Left ventricle myocardium superior (tissue), 1 donor: ENCODE measurements at regions not wholly inside any gene's neighbourhood (a gene's known extent, or its start where the extent isn't known, plus 50 kb on each side); places are given as distances from the start of the nearest gene placed in this dataset.

Source experiments
- ATAC-seq: fragments of 200-7000 bp; cut with Tn5 transposase; one replicate; pipeline ENCODE4 v1.9.1; 2020; ENCODE audit warnings: mild to moderate bottlenecking, moderate library complexity
- DNase-seq: peaks from one replicate; pipeline ENCODE4 v3.0.0-alpha.2; 2020
- intact Hi-C: fragments of 100-400 bp; cut with micrococcal nuclease; formaldehyde crosslinking; loops from one replicate; pipeline ENCODE4 v1.11.0; 2022
- donor health status: DM: no; HTN: yes; CAD: no; lungs with severe emphysema.

- no peak for DNase-seq
- intact Hi-C loops: no loop called here
- no peak for ATAC-seq
These were observed 590.9 kb upstream of the PLXNA2 start for GRCh38 chr1:208835097-208835463.

- DNase-seq: no peak
- intact Hi-C loops: no loop called here
- ATAC-seq: no peak
These were observed 591.6 kb upstream of the PLXNA2 start for GRCh38 chr1:208835781-208836180.

- intact Hi-C loops: no loop called here
- DNase-seq (no peak), ATAC-seq (no peak)
These were observed 593.1 kb upstream of the PLXNA2 start for GRCh38 chr1:208837242-208837641.

- ATAC-seq: no peak
- intact Hi-C loops: no loop called here
- no peak for DNase-seq
These were observed 597.3 kb upstream of the PLXNA2 start for GRCh38 chr1:208841436-208841835.

GRCh38 chr1:208842451-208842850, 598.3 kb upstream of the PLXNA2 start:
- ATAC-seq (no peak), DNase-seq (no peak)
- intact Hi-C loops: no loop called here

GRCh38 chr1:208844158-208844557, 600.0 kb upstream of the PLXNA2 start:
- intact Hi-C loops: no loop called here
- ATAC-seq (no peak), DNase-seq (no peak)

- no peak for ATAC-seq
- DNase-seq: no peak
- intact Hi-C loops: no loop called here
These were observed 604.7 kb upstream of the PLXNA2 start for GRCh38 chr1:208848854-208849253.

- ATAC-seq (no peak), DNase-seq (no peak)
- intact Hi-C loops: no loop called here
These were observed 606.3 kb upstream of the PLXNA2 start for GRCh38 chr1:208850442-208850841.

GRCh38 chr1:208851366-208851765, 607.2 kb upstream of the PLXNA2 start:
- no peak for ATAC-seq
- intact Hi-C loops: no loop called here

GRCh38 chr1:208852911-208853310, 608.7 kb upstream of the PLXNA2 start:
- intact Hi-C loops: no loop called here
- no peak for ATAC-seq
- DNase-seq: no peak

More at GRCh38 chr1:208851366-208851765, 607.2 kb upstream of the PLXNA2 start:
- DNase-seq: no peak

GRCh38 chr1:208855403-208855802, 611.2 kb upstream of the PLXNA2 start:
- DNase-seq: no peak
- no peak for ATAC-seq
- intact Hi-C loops: no loop called here

- no peak for ATAC-seq
- intact Hi-C loops: no loop called here
- no peak for DNase-seq
These were observed 613.3 kb upstream of the PLXNA2 start for GRCh38 chr1:208857465-208857864.

GRCh38 chr1:208858738-208859137, 614.6 kb upstream of the PLXNA2 start:
- DNase-seq (no peak), ATAC-seq (no peak)
- intact Hi-C loops: no loop called here

GRCh38 chr1:208864366-208864965, 620.3 kb upstream of the PLXNA2 start:
- ATAC-seq (no peak), DNase-seq (no peak)
- intact Hi-C loops: no loop called here

GRCh38 chr1:208866386-208866955, 622.3 kb upstream of the PLXNA2 start:
- ATAC-seq (no peak), DNase-seq (no peak)
- intact Hi-C loops: no loop called here

- ATAC-seq: no peak
- DNase-seq: no peak
- intact Hi-C loops: no loop called here
These were observed 624.4 kb upstream of the PLXNA2 start for GRCh38 chr1:208868554-208868953.

GRCh38 chr1:208874915-208875314, 630.7 kb upstream of the PLXNA2 start:
- intact Hi-C loops: no loop called here
- no peak for DNase-seq
- ATAC-seq: no peak

GRCh38 chr1:208879022-208879421, 634.8 kb upstream of the PLXNA2 start:
- intact Hi-C loops: no loop called here
- no peak for DNase-seq
- no peak for ATAC-seq

- ATAC-seq: no peak
These were observed 636.4 kb upstream of the PLXNA2 start for GRCh38 chr1:208880433-208881100.

GRCh38 chr1:208885060-208885459, 640.9 kb upstream of the PLXNA2 start:
- intact Hi-C loops: no loop called here
- ATAC-seq: no peak
- no peak for DNase-seq

More at GRCh38 chr1:208880433-208881100, 636.4 kb upstream of the PLXNA2 start:
- no peak for DNase-seq
- intact Hi-C loops: no loop called here

- ATAC-seq (no peak), DNase-seq (no peak)
- intact Hi-C loops: no loop called here
These were observed 641.5 kb upstream of the PLXNA2 start for GRCh38 chr1:208885650-208886049.
